HG03064 (cell line): ENCODE measurements at regions not wholly inside any gene's neighbourhood (a gene's known extent, or its start where the extent isn't known, plus 50 kb on each side); places are given as distances from the start of the nearest gene placed in this dataset.

Source experiments
- ATAC-seq: cut with Tn5 transposase; IDR thresholded peaks from one replicate; pipeline ENCODE4 v1.9.1; 2021; ENCODE audit warnings: low read depth; ENCODE audit not compliant: unreplicated experiment

DNA sequence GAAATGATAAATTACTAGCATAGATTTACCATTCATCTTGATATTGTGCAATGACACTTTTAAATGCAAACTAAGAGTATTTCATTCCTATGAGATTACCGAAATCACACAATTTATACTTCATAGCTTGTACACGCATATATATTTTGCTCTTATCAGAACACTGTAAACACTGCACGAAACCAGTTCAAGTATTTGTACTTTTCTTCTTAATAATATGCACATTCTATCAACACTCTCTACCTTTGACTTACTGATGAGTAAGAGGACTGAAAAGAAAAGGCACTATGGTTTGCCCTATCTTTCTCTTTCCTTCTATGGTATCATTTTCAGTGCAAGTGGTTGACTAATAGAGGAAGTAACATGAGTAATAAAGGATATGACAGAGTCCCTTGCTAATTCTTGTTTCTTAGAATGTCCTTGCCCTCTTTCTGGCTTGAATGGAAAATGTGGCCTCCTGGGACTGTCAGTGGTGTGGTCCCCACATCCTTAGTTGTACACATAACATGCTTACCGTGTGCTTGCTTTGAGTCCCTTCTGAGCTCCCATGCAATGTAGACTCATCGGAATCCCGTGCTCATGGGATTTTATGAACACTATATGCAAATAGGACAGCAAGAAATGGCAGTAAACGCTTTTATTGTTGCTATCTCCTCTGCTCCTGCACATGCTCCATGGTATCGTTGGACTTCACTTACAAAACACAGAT is 363.5 kb upstream of the TNP1 start:
- peak; percentile 76 for ATAC-seq

DNA sequence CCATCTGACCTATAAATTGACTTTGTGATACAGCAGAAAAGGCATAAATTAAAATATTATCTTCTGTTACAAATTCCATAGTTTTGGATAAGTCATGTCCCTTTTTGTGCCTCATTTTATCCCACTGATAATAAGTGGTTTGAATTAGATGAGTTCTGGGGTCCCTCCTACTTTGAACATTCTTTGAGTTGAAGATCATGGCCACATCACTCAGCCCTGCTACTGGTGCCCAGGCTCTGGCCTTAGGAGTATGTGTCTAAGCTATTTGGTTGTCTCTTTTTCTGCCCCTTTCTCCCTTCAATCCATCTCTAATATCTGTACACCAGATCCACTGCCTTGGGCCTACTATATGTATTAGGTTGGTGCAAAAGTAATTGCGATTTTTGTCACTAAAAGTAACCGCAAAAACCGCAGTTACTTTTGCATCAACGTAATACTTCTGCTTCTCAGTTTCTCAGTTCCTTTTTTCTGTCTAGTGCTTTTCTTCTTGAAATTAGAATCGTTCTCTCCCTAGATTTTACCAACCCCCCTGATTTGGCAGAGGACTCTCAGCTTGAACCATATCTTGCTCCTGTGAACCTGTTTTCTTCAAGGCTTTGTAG is 362.5 kb upstream of the TNP1 start:
- ATAC-seq, result peak; percentile 34

DNA sequence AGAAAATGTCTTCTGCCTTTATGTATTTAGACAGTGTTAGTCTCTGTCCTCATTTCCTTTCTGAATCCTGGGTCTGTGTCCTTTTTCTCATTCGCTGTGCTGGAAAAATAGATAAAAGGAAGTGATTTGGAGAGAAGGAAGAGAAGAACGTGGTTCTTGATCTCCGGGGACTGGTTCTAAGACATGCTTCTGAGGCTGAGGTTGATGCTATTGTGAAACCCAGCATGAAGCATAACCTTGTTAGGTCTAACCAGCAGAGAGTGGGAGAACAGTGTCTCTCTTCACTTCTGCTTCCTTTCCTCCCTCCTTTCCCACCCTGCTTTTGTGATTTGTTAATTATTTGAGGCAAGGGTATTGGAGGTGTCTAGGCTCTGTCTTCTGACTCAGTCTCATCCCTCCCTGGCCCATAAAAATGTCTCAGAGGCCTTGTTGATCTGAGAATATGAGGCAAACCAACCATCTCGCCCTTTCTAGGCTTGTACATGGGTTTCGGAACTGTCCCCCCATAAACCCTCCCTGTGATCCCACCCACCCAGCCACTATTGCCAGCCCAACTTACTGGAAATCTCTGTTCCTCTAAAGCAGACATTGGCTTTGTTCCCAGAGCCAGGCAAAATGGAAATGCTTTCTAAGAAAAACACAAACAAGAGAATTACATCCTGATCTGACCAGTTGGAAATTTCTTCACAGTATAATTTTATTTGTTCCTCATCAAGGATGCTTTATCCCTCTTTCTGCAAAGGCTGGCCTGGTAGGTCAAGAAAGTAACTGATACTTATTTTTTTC is 360.6 kb upstream of the TNP1 start:
- no peak for ATAC-seq

DNA sequence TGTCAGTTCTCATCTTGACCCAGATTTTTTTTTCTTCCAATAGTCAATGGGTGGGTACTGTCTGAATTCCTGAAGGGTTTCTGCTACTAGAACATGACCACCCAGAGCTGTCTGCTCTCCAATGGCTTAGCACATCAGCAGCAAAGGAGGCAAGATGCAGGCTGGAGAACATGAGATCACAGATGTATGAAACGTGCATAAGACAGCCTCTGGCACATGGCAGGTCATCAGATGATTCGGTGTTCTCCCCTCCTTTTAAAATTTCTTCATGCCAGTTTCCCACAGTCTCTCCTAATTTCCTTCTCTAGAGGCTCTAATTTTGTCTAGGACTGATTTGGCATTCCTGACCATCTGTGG is 359.3 kb upstream of the TNP1 start:
- no peak for ATAC-seq

DNA sequence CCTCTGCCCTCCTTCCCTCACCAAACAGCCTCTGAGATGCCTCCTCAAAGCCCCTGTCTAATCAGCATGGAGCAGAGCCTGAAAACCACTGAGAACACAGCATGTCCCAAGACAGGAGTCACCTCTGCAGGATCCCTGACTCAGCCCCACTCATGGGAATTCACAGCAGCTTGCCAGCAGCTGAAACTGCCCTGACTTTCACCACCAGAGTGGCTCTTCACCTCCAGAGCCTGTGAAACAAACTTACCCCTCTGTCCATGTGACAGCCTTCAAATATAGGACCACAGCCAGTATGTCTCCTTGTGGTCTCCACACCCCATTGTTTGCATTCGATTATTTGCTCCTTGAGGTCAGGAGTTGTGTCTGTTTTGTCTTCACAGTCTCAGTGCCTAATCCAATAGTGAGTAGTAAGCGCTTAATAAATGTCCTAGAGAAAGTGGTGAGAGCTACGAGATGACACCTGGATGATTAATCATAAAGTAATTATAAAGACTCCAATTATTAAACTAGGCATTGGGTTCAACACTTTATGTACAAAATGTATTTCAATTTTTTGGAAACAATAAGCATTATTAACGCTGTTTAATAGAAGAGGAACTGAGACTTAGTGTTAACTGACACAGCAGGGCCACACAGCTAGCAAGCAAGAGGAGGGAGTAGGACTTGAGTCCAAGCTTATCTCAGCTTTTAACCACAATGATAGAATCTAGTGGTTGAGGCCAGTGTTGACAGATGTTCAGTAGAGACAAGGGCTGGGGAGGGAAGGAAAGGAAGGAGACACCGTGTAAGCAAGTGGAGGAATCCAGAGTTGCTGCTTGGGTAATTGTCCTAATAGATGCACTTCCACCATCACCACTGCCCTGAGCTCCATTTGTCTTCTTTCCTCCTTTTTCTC is 358.7 kb upstream of the TNP1 start:
- ATAC-seq, result peak; percentile 45

DNA sequence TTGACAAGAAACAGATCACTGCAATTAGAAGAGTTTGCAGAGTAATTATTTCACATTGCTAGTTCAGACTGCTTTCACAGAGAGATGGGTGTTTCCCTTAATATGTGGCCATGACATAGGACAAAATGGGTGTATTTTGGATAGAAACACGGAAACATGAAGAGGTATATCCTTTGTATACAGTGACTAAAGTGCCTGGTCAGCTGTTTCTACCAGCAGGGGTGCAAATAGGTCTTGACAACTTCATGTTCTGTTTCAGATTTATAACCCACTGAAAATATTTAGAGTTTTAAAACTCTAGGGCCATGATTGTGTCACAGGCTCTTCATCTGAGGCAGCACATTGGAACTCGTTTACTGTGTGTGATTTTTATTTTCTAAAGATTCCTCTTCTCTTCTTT is 357.1 kb upstream of the TNP1 start:
- no peak for ATAC-seq

DNA sequence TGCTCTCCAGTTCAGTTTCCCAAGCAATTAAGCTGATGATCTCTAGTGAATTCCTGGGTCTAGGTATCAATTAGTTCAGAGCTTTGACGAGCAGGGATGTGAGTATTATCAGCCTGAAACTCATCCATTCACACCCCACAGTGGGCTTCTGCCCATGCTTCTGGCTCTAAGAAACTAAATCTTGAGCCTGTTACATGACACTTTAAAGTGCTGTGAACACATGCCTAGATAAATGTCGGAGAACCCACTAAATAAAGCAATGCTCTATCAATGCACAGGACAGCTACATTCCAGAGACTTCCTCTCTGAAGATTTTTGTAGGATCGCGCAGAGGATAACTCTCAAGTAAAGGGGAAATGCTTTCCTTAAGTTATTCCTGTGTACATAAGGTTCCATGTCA is 356.5 kb upstream of the TNP1 start:
- no peak for ATAC-seq

DNA sequence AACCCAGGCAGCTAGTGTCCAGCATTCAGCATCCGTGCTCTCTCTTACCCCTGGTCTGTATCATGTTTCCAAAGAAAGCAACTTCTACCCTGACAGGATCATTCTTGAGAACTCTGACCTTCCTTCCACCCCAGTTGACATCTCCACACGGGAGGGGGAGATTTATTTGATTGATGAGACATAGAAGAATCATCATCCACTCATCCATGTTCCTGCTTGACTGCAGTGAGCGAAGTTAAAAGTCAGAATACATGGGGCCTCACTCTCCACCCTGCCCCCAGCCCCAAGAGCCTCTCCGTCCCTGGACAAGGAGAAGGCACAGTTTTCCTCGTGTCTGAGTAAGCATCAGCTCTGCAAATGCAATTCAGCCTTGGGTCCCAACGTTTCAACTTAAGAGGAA is 356.0 kb upstream of the TNP1 start:
- ATAC-seq, result no peak

DNA sequence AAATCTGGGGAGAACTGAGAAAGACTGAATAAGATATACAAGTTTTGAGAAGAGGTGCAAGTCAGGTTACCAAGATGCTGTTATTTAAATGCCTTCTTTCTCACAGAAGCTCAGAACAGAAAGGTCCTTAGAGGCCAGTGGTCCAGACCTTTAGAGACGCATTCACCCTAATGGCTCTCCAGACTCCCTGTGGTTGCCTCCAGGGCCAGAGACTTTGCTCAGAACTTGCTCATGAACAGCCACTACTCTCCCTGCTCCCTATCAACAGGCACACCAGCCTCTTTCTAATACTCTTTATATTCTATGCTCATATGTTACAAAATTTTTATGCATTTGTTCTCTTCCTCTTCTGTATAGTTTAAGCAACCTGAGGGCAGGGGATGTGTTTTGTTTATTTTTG is 349.0 kb upstream of the TNP1 start:
- no peak for ATAC-seq

DNA sequence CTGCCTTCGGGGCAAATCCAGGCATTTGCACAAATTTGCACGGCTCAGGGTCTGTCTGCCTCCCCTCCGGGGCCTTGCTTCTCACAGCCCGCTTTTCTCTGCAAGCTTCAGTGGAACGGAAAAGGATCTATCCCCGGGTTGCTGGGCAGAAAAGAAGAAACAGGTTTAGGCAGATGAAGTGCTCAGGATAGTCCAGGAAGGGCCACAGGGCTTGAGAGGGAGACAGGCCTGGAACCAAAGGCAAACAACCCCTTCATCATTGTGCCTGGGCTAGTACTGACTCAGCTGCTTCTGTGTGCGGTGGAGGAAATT is 347.8 kb upstream of the TNP1 start:
- ATAC-seq, result no peak

DNA sequence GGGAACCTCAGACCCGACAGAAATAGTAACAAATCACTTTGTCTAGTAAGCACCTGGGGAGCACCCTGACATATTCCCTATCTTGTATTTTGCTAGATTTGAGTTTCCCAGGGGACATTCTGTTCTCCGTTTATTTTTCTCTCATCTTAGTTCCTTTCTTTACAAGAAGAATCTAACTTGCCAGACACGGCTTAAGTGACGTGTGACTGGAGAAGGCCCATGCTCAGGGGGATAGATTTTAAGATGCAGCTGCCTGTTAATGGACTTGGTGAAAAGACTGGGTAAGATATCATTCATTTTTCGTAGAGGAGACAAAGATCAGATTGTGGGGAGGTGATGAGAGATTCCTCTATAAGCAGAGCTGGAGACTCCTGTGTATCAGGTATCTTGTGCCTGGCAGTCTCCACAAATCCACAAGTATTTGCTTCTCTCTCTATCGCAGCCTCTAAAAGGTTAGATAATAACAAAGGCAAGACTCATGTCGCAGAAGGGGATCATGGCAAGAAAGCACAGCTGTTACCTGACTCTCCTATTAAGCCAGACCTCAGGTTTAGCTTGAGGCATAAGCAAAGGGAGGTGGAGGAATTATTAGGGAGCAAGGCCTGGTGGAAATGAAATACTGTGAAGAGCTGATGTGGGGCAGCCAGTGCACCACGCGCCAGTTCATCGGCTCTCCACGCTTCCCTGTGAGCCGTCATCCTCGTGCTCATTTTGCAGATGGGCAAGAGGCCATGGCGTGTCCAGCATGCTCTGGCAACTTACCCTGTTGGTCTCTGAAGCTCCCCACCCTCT is 347.2 kb upstream of the TNP1 start:
- no peak for ATAC-seq

DNA sequence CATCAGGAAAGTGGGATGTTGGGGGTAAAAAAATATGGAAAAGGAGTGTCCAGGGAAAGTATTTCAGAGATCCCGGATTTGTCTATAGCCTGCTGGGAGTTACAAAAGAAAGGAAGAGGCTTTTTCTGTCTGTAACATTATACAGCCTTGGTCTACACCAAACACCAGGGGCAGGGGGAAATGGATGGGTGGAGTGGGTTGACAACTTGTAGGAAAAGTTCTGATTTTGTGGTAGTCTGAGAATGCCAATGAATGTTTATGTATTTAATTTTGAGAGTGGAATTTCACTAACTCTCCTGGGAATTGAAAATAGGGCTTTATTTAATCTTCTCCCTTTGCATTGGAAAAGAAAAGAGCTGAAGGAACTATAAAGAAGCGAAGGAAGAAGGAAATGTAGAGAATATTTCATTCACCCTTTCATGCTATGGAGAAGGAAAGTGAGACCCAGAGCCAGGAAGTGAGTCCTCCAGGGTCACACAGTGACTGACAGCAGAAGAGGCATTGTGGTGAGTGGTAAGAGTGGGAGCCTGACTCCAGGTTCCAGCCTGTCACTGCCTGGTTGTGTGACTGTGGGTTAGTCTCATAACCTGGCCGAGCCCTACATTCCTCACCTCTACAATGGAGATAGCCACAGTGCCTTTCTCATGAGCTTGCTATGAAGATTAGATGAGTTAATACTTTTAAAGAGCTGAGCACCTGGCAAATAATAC is 346.3 kb upstream of the TNP1 start:
- ATAC-seq, result no peak

DNA sequence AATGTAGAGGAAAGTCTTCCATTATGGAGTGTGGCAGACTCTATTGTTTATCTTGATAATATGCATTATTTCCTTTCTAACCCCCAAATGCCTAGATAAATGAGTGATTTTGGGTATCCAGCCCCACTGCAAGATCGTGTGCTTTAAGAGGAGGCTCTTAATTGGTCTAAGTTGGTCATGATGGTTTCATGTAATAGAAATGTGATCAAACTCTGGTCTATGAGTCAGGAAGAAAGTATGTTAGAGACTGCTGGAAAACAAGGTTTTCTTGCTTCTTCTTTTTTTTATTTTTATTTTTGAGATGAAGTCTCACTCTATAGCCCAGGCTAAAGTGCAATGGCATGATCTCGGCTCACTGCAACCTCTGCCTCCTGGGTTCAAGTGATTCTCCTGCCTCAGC is 344.5 kb upstream of the TNP1 start:
- no peak for ATAC-seq

DNA sequence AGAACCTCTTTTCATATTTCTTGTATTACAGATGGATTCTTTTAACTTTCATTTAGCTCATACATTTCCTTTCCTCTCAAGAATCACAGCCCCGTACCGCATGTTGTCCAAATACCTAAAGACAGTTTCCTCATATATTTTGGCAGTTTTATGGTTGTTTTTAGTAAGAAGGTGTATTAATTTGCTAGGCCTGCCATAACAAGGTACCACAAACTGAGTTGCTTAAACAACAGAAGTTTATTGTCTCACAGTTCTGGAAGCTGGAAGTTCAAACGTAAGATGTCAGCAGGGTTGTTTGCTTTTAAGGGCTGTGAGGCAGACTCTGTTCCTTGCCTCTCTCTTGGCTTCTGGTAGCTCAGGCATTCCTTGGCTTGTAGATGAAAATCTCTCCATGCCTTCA is 343.2 kb upstream of the TNP1 start:
- ATAC-seq, result no peak

DNA sequence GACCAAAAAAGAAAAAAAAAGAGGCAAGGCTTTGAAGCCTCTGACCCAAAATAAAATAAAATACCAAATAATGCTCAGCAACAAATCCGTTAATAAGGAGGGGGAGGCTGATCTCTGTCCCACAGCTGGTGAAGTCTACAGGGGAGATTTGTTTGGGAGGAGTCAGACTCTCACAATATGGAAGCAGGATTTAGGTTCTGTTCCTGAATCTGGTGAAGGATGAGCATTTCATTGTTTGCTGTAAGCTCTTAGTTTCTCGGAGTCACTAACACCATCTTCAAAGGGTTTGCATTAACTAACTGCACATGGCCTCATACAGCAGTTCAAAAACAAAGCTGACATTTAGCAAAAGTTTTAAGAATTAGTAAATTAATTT is 339.4 kb upstream of the TNP1 start:
- no peak for ATAC-seq

DNA sequence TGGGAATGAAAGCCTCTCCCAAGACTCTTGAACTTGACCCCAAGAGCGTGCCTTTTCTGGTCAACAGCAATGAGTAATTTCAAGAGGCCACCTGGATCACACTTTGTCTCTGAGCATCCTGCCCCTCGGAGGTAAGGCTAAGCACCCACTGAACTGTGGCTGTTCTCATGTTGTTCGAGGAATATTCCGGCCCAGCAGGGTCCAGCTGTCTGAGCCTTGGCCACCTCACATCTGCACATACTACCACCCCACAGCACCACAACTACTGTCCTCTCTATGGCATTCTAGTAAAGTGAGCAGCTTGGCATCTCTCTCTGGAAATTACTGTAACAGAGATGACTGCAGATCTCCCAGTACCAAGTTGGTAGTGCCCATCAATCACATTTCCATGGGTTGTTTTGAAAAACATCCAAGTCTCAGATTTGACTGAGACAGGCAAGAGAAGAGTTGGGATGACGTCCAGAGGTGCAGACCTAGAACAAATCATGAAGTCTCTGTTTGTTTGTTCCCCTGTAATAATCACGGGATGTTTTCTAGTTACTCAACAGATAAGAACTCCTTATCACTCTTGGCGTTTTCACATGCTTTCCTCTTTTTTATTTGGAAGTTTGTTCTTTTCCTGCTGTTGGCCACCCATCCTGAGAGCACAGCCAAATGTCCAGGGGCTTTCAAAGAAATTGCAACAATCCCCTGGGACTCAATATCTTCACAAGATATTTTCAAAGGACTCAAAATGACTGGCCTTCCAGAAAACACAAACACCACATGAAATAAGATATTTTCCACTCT is 336.0 kb upstream of the TNP1 start:
- no peak for ATAC-seq

DNA sequence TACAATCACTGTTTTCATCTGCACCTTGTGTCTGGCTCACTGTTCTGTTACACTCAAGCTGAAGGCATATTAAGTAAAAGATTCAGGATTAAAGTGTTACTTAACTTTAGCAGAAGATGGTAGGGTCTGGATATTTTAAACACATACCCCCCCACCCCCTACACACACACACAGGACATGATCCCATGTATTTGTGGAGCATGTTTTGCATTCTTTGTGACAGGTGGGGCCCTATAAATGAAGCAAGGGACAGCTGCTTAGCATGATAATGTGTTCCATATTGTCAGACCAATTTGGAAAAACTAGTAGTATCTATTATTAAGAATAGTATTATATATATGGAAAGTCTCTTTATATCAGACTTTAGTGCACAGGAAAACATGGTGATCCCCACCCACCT is 335.2 kb upstream of the TNP1 start:
- no peak for ATAC-seq

DNA sequence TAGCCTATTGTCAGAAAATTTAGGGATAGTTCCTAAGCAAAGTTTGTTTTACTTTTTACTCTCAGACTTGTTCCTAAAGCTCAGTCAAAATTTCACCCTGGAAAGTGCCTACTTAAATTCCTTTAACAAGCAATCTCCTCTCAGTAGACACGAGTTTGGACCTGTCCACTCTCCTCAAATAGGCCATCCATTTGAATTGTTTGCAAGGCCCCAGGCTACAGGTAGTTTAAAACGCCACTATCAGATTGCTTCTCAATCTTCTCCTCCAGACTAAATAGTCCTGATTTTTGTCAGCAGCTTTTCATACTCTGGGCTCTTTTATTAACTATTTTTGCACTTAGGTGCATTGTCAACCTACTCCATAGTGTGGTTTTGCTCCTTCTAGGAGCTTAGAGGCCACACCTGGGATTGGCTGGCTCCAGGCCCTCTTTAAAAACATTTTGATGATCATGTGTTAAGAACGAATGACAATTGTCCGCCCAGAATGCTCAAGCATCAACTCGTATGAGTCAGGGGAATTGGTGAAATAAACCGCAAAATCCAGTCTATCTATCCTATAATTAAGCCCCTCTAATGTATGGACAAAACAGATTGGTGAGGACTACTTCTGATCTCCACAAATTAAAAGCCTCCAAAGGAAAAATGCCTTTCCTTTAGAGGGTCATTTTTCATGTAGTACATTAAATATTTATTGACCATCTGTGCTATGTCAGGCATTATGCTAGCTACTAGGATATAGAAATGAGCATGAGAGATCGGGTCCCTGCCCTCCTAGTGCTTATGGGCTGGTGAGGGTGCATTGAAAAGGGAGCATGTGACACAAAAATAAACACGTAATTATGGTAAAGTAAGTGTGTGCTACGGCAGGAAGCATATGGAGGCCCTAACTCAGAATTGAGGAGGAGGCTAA is 333.8 kb upstream of the TNP1 start:
- ATAC-seq, result no peak
